Nephron (organoid): ENCODE measurements at regions not wholly inside any gene's neighbourhood (a gene's known extent, or its start where the extent isn't known, plus 50 kb on each side); places are given as distances from the start of the nearest gene placed in this dataset.

Source experiments
- H3K27ac Mint-ChIP-seq, 3 experiments: 2 replicates each; pipeline ENCODE4 v1.8.0; 2020; ENCODE audit warnings: mixed read lengths in 3 of 3, mild to moderate bottlenecking in 2 of 3, moderate library complexity in 1 of 3
- H3K27me3 Mint-ChIP-seq: 2 replicates; pipeline ENCODE4 v1.8.0; 2021; ENCODE audit warnings: low read depth, mild to moderate bottlenecking, moderate library complexity, mixed read lengths
- H3K36me3 Mint-ChIP-seq: 2 replicates; pipeline ENCODE4 v1.8.0; 2020; ENCODE audit warnings: low read depth, mixed read lengths
- H3K4me1 Mint-ChIP-seq: 2 replicates; pipeline ENCODE4 v1.8.0; 2020; ENCODE audit warnings: mixed read lengths
- H3K4me3 Mint-ChIP-seq, 3 experiments: 2 replicates each; pipeline ENCODE4 v1.8.0; 2020; ENCODE audit warnings: mild to moderate bottlenecking in 3 of 3, mixed read lengths in 3 of 3, moderate library complexity in 2 of 3
- H3K9me3 Mint-ChIP-seq: 2 replicates; pipeline ENCODE4 v1.8.0; 2020; ENCODE audit warnings: mixed read lengths
- TF ChIP-seq, protein P1 (sequence below), 3 experiments: fragments of 200-600 bp; sonication (generic); IDR thresholded peaks; one replicate each; pipeline ENCODE4 v1.5.0; 2021; ENCODE audit warnings: antibody characterized with exemption in 3 of 3; ENCODE audit not compliant: unreplicated experiment in 3 of 3

DNA sequence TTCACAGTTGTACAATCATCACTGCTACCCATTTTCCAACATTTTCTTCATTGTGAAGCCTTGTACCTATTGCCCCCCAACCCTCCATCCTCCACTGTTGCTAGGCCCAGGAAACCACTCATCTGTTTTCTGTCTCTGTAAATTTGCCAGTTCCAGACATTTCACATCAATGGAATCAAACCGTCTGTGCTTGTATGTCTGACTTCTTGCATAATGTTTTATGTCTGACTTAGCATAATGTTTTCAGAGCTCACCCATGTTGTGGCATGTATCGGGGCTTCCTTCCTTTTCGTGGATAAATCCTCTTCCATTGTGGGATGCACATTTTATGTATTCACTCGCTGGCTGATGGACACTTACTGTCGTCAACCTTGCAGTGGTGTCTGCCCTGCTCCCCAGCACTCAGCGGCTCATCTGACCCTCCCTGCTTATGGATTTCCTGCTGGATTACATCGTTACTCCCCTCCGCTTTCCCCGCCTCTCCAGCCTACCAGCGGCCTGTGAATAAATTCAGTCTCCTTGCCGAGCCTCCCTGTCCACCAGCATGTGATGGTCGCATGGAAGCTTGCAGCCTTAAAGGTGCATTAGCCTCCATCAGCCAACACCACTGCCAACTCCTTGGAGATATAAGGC, 727.6 kb upstream of the TMEM132C start:
- TF ChIP-seq, protein P1, sequence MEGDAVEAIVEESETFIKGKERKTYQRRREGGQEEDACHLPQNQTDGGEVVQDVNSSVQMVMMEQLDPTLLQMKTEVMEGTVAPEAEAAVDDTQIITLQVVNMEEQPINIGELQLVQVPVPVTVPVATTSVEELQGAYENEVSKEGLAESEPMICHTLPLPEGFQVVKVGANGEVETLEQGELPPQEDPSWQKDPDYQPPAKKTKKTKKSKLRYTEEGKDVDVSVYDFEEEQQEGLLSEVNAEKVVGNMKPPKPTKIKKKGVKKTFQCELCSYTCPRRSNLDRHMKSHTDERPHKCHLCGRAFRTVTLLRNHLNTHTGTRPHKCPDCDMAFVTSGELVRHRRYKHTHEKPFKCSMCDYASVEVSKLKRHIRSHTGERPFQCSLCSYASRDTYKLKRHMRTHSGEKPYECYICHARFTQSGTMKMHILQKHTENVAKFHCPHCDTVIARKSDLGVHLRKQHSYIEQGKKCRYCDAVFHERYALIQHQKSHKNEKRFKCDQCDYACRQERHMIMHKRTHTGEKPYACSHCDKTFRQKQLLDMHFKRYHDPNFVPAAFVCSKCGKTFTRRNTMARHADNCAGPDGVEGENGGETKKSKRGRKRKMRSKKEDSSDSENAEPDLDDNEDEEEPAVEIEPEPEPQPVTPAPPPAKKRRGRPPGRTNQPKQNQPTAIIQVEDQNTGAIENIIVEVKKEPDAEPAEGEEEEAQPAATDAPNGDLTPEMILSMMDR (IDR thresholded peaks at IDR 0.05; ENCODE audit: unreplicated experiment in 3 of 3), result no peak
- Mint-ChIP-seq H3K4me1 (no peaks in the 10 kb centered on the region), H3K9me3 (peaks cover 3% of the 10 kb centered on the region), H3K4me3 (no peak overlapping the region), H3K27me3 (peaks cover 15% of the 10 kb centered on the region), H3K27ac (no peak overlapping the region), H3K36me3 (no peaks in the 10 kb centered on the region)

DNA sequence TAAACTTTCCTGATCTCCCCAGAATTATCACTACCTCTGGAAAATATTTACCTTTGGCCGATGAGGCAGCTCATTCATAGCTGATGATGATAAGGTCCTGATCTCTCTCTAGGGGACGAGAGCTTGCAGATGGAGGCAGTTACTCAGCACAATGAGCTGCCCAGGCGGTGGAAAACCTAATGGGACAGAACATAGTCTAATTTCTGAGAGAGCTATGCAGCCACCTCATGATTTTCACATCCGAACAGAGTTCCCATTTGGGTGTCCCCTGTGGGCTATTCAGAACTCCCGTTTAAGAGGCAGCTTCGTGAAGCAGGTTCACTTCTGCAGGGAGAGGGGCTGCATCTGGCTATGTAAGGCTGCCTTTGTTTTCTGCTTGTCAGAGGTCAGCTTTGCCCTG, 724.6 kb upstream of the TMEM132C start:
- no peaks in the 10 kb centered on the region for H3K36me3 Mint-ChIP-seq
- TF ChIP-seq, protein P1 (IDR thresholded peaks at IDR 0.05; ENCODE audit: unreplicated experiment in 3 of 3), result no peak
- H3K4me3 Mint-ChIP-seq, result no peak overlapping the region
- H3K27ac Mint-ChIP-seq, result no peak overlapping the region
- H3K27me3 Mint-ChIP-seq, result peaks cover 10% of the 10 kb centered on the region
- H3K4me1 Mint-ChIP-seq, result no peaks in the 10 kb centered on the region
- H3K9me3 Mint-ChIP-seq, result no peaks in the 10 kb centered on the region

DNA sequence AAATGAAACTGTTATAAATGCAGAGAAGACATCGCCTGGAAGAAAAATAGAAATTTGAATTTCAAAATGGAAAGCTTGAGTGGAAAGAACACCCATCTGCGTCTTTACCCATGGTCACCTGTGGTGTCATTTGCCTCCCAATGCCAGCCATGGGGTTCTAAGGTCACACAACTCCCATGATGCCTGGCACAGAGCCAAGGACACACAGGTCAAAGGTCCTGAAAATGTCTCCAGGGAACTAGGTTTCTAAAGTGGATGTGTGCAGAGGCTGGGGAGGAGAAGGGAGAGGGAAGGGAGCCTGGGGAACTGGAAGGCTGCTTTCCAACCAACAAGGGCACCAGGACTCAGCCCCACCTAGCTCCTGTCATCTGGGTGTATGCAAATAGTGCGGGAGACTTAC, 724.0 kb upstream of the TMEM132C start:
- TF ChIP-seq, protein P1 (IDR thresholded peaks at IDR 0.05; ENCODE audit: unreplicated experiment in 3 of 3), result no peak
- no peak overlapping the region for H3K27ac Mint-ChIP-seq
- H3K36me3 Mint-ChIP-seq, result no peaks in the 10 kb centered on the region
- H3K9me3 Mint-ChIP-seq, result no peaks in the 10 kb centered on the region
- peaks cover 15% of the 10 kb centered on the region for H3K27me3 Mint-ChIP-seq
- no peak overlapping the region for H3K4me3 Mint-ChIP-seq
- no peaks in the 10 kb centered on the region for H3K4me1 Mint-ChIP-seq

DNA sequence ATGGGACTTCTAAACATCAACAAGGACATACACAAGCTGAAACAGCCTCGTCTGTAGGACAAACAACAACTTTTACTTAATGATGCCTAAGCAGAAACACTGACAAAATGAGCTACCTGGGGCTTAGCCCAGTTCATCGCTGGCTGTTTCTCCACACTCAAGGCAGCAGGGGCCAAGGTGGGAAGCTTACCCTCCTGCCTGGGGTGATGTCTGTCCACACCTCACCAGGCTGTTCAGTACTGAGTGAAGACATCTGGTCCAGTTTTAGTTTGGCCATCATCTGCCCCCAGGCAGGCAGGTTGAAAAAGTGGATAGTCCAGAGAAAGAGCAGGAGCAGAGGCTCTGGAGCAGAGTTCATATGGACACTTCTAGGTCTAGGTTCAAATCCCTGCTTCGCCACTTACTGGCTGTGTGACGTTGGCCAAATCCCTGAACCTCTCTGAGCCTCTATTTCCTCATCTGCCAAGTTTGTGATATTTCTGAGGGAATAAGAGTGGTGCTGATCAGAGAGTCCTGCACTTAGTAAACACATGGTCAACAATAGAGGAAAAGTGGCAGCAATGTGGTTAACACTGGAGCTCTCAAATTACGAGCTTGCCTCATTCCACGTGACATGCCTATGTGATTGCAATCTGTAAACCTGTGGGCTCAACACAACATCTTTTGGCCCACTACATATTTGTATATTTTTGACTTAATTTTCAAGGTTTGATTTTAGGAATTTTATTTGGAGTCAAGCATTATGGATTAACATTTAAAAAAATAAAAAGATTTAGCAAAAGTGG, 720.1 kb upstream of the TMEM132C start:
- Mint-ChIP-seq H3K27ac (no peak overlapping the region), H3K27me3 (peaks cover 7% of the 10 kb centered on the region), H3K36me3 (no peaks in the 10 kb centered on the region), H3K9me3 (no peaks in the 10 kb centered on the region), H3K4me1 (no peaks in the 10 kb centered on the region), H3K4me3 (no peak overlapping the region)
- TF ChIP-seq, protein P1 (IDR thresholded peaks at IDR 0.05; ENCODE audit: unreplicated experiment in 3 of 3), result no peak

DNA sequence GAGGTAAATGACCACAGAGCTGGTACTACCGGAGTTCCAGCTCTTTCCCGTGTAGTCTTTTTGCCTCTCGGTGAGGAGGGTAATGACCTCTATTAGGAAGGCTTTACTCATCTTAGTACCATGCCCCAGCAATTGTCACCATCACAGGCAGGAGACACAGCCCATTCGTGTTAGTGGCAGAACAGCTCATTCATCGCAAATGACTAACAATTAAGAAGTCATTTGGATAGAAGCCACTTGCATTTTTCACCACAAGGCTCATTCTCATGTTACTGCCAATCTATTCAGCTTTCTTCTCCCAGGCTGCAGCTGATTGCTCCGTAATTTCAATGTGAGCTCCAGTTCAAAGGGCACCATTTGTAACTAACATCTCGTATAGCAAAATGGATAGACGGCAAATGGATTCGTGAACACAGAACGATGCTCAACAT, 718.8 kb upstream of the TMEM132C start:
- TF ChIP-seq, protein P1 (IDR thresholded peaks at IDR 0.05; ENCODE audit: unreplicated experiment in 3 of 3), result no peak
- H3K27me3 Mint-ChIP-seq, result peaks cover 7% of the 10 kb centered on the region
- no peak overlapping the region for H3K27ac Mint-ChIP-seq
- no peak overlapping the region for H3K4me3 Mint-ChIP-seq
- H3K4me1 Mint-ChIP-seq, result no peaks in the 10 kb centered on the region
- H3K9me3 Mint-ChIP-seq, result no peaks in the 10 kb centered on the region
- H3K36me3 Mint-ChIP-seq, result no peaks in the 10 kb centered on the region
